Aorta (tissue), 5 donors: ENCODE measurements at regions not wholly inside any gene's neighbourhood (a gene's known extent, or its start where the extent isn't known, plus 50 kb on each side); places are given as distances from the start of the nearest gene placed in this dataset.

Source experiments
- ATAC-seq: fragments of 200-7000 bp; cut with Tn5 transposase; one replicate; pipeline ENCODE4 v1.9.1; 2022; ENCODE audit warnings: moderate library complexity; ENCODE audit not compliant: low FRiP score
- DNase-seq, 2 donors: peaks; one replicate each; pipeline ENCODE4 v3.0.0-alpha.2; 2020
- H3K27ac ChIP-seq, 2 donors: one replicate each; pipeline ENCODE4 v1.5.1; 2013; ENCODE audit warnings: low read length in 2 of 2, mild to moderate bottlenecking in 2 of 2, moderate library complexity in 2 of 2, control low read depth in 1 of 2, inconsistent platforms in 1 of 2, low read depth in 1 of 2
- H3K27me3 ChIP-seq, 2 donors: one replicate each; pipeline ENCODE4 v1.6.1; 2013; ENCODE audit warnings: control low read depth in 1 of 2, low read length in 1 of 2, mild to moderate bottlenecking in 1 of 2, moderate library complexity in 1 of 2; ENCODE audit not compliant: insufficient read depth in 2 of 2, control insufficient read depth in 1 of 2
- H3K36me3 ChIP-seq, 2 donors: one replicate each; pipeline ENCODE4 v1.6.1; 2013; ENCODE audit warnings: control low read depth in 1 of 2, low read length in 1 of 2, mild to moderate bottlenecking in 1 of 2; ENCODE audit not compliant: insufficient read depth in 2 of 2, control insufficient read depth in 1 of 2
- H3K4me1 ChIP-seq, 2 donors: one replicate each; pipeline ENCODE4 v1.6.1; 2013; ENCODE audit warnings: low read length in 2 of 2, control low read depth in 1 of 2, mild to moderate bottlenecking in 1 of 2, moderate library complexity in 1 of 2; ENCODE audit not compliant: insufficient read depth in 2 of 2, control insufficient read depth in 1 of 2
- H3K4me3 ChIP-seq, 2 donors: one replicate each; pipeline ENCODE4 v1.5.1; 2013; ENCODE audit warnings: low read length in 2 of 2, control low read depth in 1 of 2, mild to moderate bottlenecking in 1 of 2
- H3K9me3 ChIP-seq: one replicate; pipeline ENCODE4 v1.6.1; 2013; ENCODE audit warnings: mild to moderate bottlenecking, low read length; ENCODE audit not compliant: control insufficient read depth
- WGBS, 2 donors: extraction: QIAGEN DNeasy Blood & Tissue Kit; methylation state at CpG; one replicate each; pipeline ENCODE4 v1.1.7; 2013; 5-methylcytosine and 5-hydroxymethylcytosine counted together
- intact Hi-C, 2 donors: fragments of 100-400 bp; cut with DNase I; formaldehyde crosslinking; loops; one replicate each; pipeline versions ENCODE4 v1.14.2 to v1.15.0; 2022
- donor health status: healthy with polysubstance abuse.
- donor health status: Bipolar disorder and iron deficiency.
- donor health status: DM: no; HTN: no; CAD: no.
- donor health status: DM: no; HTN: no; CAD: no.
- donor health status: DM: yes; HTN: yes; CAD: no.

GRCh38 chr15:88312941-88313579 lies 56.5 kb upstream of the NTRK3 start:
- no peak overlapping the region for H3K27ac ChIP-seq
- 68 to 70% methylated on average over 7 of the region's 7 CpGs for WGBS, 2 donors
- H3K9me3 ChIP-seq, result peaks cover 1% of the 10 kb centered on the region
- intact Hi-C loops, result no loop called here
- H3K4me1 ChIP-seq, result no peaks in the 10 kb centered on the region
- no peaks in the 10 kb centered on the region for H3K36me3 ChIP-seq
- DNase-seq (no peak), ATAC-seq (no peak)
- no peaks in the 10 kb centered on the region for H3K27me3 ChIP-seq
- H3K4me3 ChIP-seq, result no peak overlapping the region

- H3K4me1 ChIP-seq, result no peaks in the 10 kb centered on the region
- no peak overlapping the region for H3K27ac ChIP-seq
- DNase-seq (no peak), ATAC-seq (no peak)
- no peaks in the 10 kb centered on the region for H3K36me3 ChIP-seq
- peaks cover 0 to 2% of the 10 kb centered on the region in 2 donors for H3K27me3 ChIP-seq
- 75 to 79% methylated on average over 3 of the region's 3 CpGs for WGBS, 2 donors
- no peak overlapping the region for H3K4me3 ChIP-seq
- peaks cover 1% of the 10 kb centered on the region for H3K9me3 ChIP-seq
- intact Hi-C loops, result no loop called here
Measured at GRCh38 chr15:88309363-88309762, 52.8 kb upstream of the NTRK3 start.

GRCh38 chr15:88307344-88307743 lies 50.8 kb upstream of the NTRK3 start:
- no peak overlapping the region for H3K27ac ChIP-seq
- whole genome bisulfite sequencing, 2 donors, result 89 to 92% methylated on average over 2 of the region's 2 CpGs
- intact Hi-C loops, result no loop called here
- DNase-seq (no peak), ATAC-seq (no peak)
- no peaks in the 10 kb centered on the region for H3K9me3 ChIP-seq
- H3K4me1 ChIP-seq, result no peaks in the 10 kb centered on the region
- H3K36me3 ChIP-seq, result no peaks in the 10 kb centered on the region
- H3K27me3 ChIP-seq, result peaks cover 0 to 2% of the 10 kb centered on the region in 2 donors
- H3K4me3 ChIP-seq, result no peak overlapping the region
